GM19239 (cell line): ENCODE measurements at regions not wholly inside any gene's neighbourhood (a gene's known extent, or its start where the extent isn't known, plus 50 kb on each side); places are given as distances from the start of the nearest gene placed in this dataset.

ENCODE experiments used
- DNase-seq: peaks from one replicate; pipeline ENCODE4 v3.0.0; 2011; ENCODE audit warnings: low spot score; ENCODE audit not compliant: insufficient read length
- FAIRE-seq: peaks from 2 replicates; lab custom pipeline; 2011; peaks lifted over from hg19 to GRCh38; lab: Jason Lieb, UNC

- no peak for DNase-seq
- no peak for FAIRE-seq
Measured at GRCh38 chr3:30286811-30287210, 319.6 kb upstream of the TGFBR2 start.

GRCh38 chr3:30288830-30289229 lies 317.6 kb upstream of the TGFBR2 start:
- no peak for FAIRE-seq

GRCh38 chr3:30289324-30289723 lies 317.1 kb upstream of the TGFBR2 start:
- no peak for DNase-seq
- FAIRE-seq = no peak

More at GRCh38 chr3:30288830-30289229, 317.6 kb upstream of the TGFBR2 start:
- DNase-seq = no peak

- FAIRE-seq (no peak), DNase-seq (no peak)
Measured at GRCh38 chr3:30289766-30290165, 316.6 kb upstream of the TGFBR2 start.

DNA sequence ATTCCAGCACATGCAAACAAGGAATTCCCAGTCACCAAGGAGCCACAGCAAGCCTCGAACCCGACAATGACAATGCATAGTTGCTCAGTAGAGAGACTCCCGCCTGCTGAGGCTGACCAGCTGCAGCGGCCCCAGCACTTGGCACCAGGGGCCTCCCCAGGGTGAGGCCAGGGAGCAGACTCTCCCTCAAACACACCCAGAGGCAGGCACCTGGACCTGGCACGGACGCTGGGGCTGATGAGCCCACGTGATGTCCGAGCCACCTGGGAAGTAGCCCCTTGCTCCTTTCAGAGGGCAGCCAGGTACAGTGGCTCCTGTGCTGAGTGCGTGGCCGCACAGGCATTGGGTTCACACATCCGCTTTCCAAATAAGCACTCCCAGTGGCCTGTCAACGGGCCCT lies 315.9 kb upstream of the TGFBR2 start:
- no peak for DNase-seq
- FAIRE-seq = no peak

GRCh38 chr3:30292192-30292893 lies 314.1 kb upstream of the TGFBR2 start:
- no peak for DNase-seq
- no peak for FAIRE-seq

- FAIRE-seq = no peak
- DNase-seq = no peak
Measured at GRCh38 chr3:30293621-30294240, 312.7 kb upstream of the TGFBR2 start.

DNA sequence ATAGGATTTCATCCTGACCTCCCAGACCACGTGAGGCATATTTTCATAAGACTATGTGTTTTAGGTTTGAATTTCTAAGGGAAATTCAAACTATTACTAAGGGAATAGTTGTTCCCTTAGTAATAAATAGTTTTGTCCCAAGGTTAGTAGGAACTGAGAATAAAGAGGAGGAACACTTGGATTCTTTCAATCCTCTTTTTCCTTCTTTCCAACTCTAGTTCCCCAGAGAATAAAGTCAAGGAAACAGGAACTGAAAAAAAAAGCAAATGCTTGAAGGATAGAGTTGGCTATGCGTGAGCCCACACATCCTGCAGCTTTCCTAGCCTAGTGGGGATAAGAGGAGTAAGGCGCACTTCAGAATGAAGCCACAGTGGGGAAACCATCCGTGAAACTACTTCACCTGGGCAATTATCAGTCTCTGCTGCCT lies 312.1 kb upstream of the TGFBR2 start:
- DNase-seq = no peak

GRCh38 chr3:30297112-30297511 lies 309.3 kb upstream of the TGFBR2 start:
- no peak for FAIRE-seq
- DNase-seq = no peak

More for the DNA sequence above, 312.1 kb upstream of the TGFBR2 start:
- FAIRE-seq = no peak

- FAIRE-seq = no peak
- no peak for DNase-seq
Measured at GRCh38 chr3:30299674-30300385, 306.6 kb upstream of the TGFBR2 start.

DNA sequence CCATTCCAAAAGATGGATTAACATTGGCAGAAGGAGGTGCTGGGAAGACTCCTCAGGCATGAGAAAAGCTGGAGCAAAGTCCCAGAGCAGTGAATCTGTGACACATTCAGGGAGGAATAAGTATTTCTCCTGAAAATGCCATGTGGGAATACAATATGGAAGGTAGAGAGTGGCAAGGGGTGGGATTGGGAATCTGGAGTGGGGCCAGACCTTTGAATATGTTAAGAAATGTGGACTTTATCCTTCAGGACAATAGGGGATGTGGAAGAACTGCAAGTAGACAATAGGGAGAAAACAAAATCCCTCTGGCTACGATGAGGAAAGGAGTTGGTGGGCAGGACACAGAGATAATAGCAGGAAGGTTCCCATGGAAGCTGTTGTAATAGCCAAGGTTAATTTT lies 305.6 kb upstream of the TGFBR2 start:
- FAIRE-seq = no peak

GRCh38 chr3:30302027-30302426 lies 304.4 kb upstream of the TGFBR2 start:
- FAIRE-seq = no peak
- DNase-seq = no peak

More for the DNA sequence above, 305.6 kb upstream of the TGFBR2 start:
- no peak for DNase-seq

GRCh38 chr3:30303770-30304169 lies 302.6 kb upstream of the TGFBR2 start:
- DNase-seq (no peak), FAIRE-seq (no peak)

DNA sequence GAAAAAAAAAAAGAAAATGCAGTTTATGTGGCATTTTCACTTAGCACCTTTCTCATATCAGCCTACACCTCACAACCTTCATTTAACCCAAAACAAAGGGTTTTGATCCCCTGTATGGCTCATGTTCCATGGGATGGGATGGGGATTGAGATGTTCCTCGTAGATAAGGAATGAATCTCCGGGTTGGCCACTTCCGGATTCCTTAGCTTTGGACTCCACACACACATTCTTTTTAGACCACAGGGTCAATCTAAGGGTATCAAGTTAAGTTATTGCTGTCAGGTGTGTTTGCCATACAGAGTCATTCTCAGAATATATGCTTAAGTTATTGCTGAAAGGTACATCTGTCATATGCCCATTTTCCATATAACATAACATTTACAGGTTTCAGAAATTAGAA lies 301.4 kb upstream of the TGFBR2 start:
- DNase-seq (no peak), FAIRE-seq (no peak)

DNA sequence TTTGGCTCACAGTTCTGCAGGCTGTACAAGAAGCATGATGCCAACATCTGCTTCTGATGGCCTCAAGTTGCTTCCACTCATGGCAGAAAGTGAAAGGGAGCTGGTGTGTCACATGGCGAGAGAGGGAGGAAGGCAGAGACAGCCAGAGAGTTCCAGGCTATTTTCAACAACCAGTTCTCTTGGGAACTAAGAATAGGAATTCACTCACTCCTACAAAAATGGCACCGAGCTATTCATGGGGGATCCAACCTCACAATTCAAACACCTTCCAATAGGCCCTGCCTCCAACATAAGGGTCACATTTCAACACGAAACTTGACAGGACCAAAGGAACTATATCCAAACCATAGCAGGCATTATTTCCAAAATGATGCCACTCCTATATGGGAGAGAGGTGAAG lies 299.5 kb upstream of the TGFBR2 start:
- FAIRE-seq = no peak
- DNase-seq = no peak

- DNase-seq (no peak), FAIRE-seq (no peak)
Measured at GRCh38 chr3:30307372-30307950, 298.9 kb upstream of the TGFBR2 start.

DNA sequence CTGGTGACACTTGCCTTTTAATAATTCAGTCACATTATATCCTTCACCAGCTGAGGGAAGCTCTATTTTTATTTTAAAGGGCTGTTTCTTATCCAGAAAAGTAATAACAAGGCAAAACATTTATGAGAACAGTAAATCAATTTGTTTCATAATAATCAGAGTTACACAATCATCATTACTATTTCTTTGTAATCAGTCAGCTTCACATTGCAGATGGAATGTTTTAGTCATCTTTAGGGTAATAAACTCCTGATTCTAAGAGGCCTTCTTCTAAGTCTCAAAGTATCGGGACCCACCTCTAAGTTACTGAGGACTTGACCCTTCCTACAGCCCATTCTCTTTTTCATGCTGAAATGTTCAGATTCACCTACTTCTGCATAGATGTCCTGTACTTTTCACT lies 298.3 kb upstream of the TGFBR2 start:
- FAIRE-seq = no peak

GRCh38 chr3:30309961-30310954 lies 296.1 kb upstream of the TGFBR2 start:
- DNase-seq (no peak), FAIRE-seq (no peak)

More for the DNA sequence above, 298.3 kb upstream of the TGFBR2 start:
- DNase-seq = no peak

DNA sequence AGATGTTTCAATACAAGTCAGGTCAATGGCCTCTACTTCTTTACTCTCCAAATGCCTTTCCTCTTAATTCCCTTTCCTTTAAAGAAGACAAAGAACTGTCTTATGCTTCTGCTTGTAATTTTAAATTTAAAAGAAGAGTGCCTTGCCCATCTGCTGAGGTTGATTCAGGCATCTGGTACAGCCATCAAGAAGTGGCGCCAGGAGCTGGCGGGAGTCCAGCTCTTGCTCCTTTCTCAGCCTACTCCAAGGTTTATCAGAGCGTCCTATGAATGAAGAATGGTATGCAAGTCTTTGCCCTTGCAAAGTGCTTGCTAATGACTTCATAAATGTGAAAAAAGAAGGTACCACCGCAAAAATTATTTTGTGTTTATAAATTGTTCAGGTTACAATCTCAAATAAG lies 294.6 kb upstream of the TGFBR2 start:
- FAIRE-seq (no peak), DNase-seq (no peak)

GRCh38 chr3:30313840-30314239 lies 292.6 kb upstream of the TGFBR2 start:
- FAIRE-seq (no peak), DNase-seq (no peak)
